WTC11 (cell line): ENCODE measurements at regions not wholly inside any gene's neighbourhood (a gene's known extent, or its start where the extent isn't known, plus 50 kb on each side); places are given as distances from the start of the nearest gene placed in this dataset.

Experiments
- ATAC-seq: fragments of 200-7000 bp; cut with Tn5 transposase; 2 replicates; pipeline ENCODE4 v1.10.0; 2021; ENCODE audit warnings: mild to moderate bottlenecking, moderate library complexity
- CTCF ChIA-PET: fragments of 300-600 bp; sonication (Branson Sonifier 250); formaldehyde crosslinking; loops from one replicate; lab custom pipeline; 2021; ENCODE audit warnings: antibody characterized with exemption; lab: Charles Lee
- POLR2A ChIA-PET: fragments of 350-600 bp; sonication (Branson Sonifier 250); formaldehyde crosslinking; loops from one replicate; lab custom pipeline; 2021; ENCODE audit warnings: antibody characterized with exemption; lab: Charles Lee
- DNase-seq: peaks from one replicate; pipeline ENCODE4 v3.0.0; 2021; ENCODE audit warnings: low spot score
- H3K27ac Mint-ChIP-seq: 2 replicates; pipeline ENCODE4 v1.8.0; 2021; ENCODE audit warnings: mixed read lengths
- H3K27me3 Mint-ChIP-seq: 2 replicates; pipeline ENCODE4 v1.8.0; 2021; ENCODE audit warnings: low read depth, mild to moderate bottlenecking, moderate library complexity, mixed read lengths
- H3K36me3 Mint-ChIP-seq: 2 replicates; pipeline ENCODE4 v1.8.0; 2021; ENCODE audit warnings: mixed read lengths
- H3K4me1 Mint-ChIP-seq: 2 replicates; pipeline ENCODE4 v1.8.0; 2022; ENCODE audit warnings: mixed read lengths
- H3K4me3 Mint-ChIP-seq: 2 replicates; pipeline ENCODE4 v1.8.0; 2021; ENCODE audit warnings: mild to moderate bottlenecking, moderate library complexity, mixed read lengths
- H3K9me3 Mint-ChIP-seq: 2 replicates; pipeline ENCODE4 v1.8.0; 2021; ENCODE audit warnings: mixed read lengths
- AR ChIP-seq: fragments of 250-450 bp; sonication (Bioruptor Pico); IDR thresholded peaks from 2 replicates; pipeline ENCODE4 v1.9.0; 2021; ENCODE audit warnings: mild to moderate bottlenecking
- ARID4B ChIP-seq: sonication (generic); formaldehyde crosslinking; IDR thresholded peaks from 2 replicates; pipeline ENCODE4 v1.8.0; 2023; ENCODE audit warnings: missing genetic modification reagents, mild to moderate bottlenecking, borderline replicate concordance
- E2F4 ChIP-seq: sonication (generic); formaldehyde crosslinking; IDR thresholded peaks from 2 replicates; pipeline ENCODE4 v1.8.1; 2022; ENCODE audit warnings: low read depth, mild to moderate bottlenecking, moderate library complexity, missing genetic modification reagents, borderline replicate concordance
- E2F5 ChIP-seq: sonication (generic); formaldehyde crosslinking; IDR thresholded peaks from 2 replicates; pipeline ENCODE4 v1.8.1; 2022; ENCODE audit warnings: mild to moderate bottlenecking, moderate library complexity, missing genetic modification reagents
- EMX1 ChIP-seq: fragments of 250-450 bp; sonication (Bioruptor Pico); IDR thresholded peaks from 2 replicates; pipeline ENCODE4 v1.8.0; 2021; ENCODE audit warnings: mild to moderate bottlenecking
- ETV6 ChIP-seq: sonication (generic); formaldehyde crosslinking; IDR thresholded peaks from 2 replicates; pipeline ENCODE4 v1.8.1; 2022; ENCODE audit warnings: mild to moderate bottlenecking, missing genetic modification reagents
- JUN ChIP-seq: sonication (generic); formaldehyde crosslinking; IDR thresholded peaks from 2 replicates; pipeline ENCODE4 v1.8.0; 2023; ENCODE audit warnings: mild to moderate bottlenecking, missing genetic modification reagents
- MAX ChIP-seq: sonication (generic); formaldehyde crosslinking; IDR thresholded peaks from 2 replicates; pipeline ENCODE4 v1.8.0; 2022; ENCODE audit warnings: mild to moderate bottlenecking, missing genetic modification reagents
- NFE2L1 ChIP-seq: sonication (generic); formaldehyde crosslinking; IDR thresholded peaks from 2 replicates; pipeline ENCODE4 v1.8.1; 2023; ENCODE audit warnings: missing genetic modification reagents
- NFYB ChIP-seq: sonication (generic); formaldehyde crosslinking; conservative IDR thresholded peaks from 2 replicates; pipeline ENCODE4 v1.8.0; 2022; ENCODE audit warnings: low read depth, missing genetic modification reagents
- PREB ChIP-seq: sonication (generic); formaldehyde crosslinking; IDR thresholded peaks from 2 replicates; pipeline ENCODE4 v1.8.1; 2022; ENCODE audit warnings: mild to moderate bottlenecking, missing genetic modification reagents, moderate library complexity, borderline replicate concordance
- USF1 ChIP-seq: sonication (generic); formaldehyde crosslinking; IDR thresholded peaks from 2 replicates; pipeline ENCODE4 v1.8.0; 2022; ENCODE audit warnings: mild to moderate bottlenecking, missing genetic modification reagents
- ZNF317 ChIP-seq: sonication (generic); formaldehyde crosslinking; IDR thresholded peaks from 2 replicates; pipeline ENCODE4 v1.8.1; 2023; ENCODE audit warnings: low read depth, mild to moderate bottlenecking, moderate library complexity, missing genetic modification reagents, borderline replicate concordance
- ZNF425 ChIP-seq: fragments of 250-450 bp; sonication (Bioruptor Pico); conservative IDR thresholded peaks from 2 replicates; pipeline ENCODE4 v1.9.0; 2021; ENCODE audit warnings: mild to moderate bottlenecking

GRCh38 chr11:80987171-80987570 is 1546.3 kb upstream of the TENM4 start:
- Mint-ChIP-seq H3K27me3 (no peaks in the 10 kb centered on the region; the same call in 1 of the 2 replicates), H3K4me3 (no peak overlapping the region), H3K27ac (no peak overlapping the region), H3K36me3 (0 out of 2 replicates have a peak, but pooled peaks cover 5% of the 10 kb centered on the region), H3K4me1 (peaks cover 55% of the 10 kb centered on the region), H3K9me3 (peaks cover 8% of the 10 kb centered on the region)
- DNase-seq, result no peak
- CTCF ChIA-PET, result interaction anchor here (0.7 kb wide), 1 partner anchor 12 kb away, joined by 3 read pairs; no protein-coding TSS in a partner anchor
- ATAC-seq, result no peak
- POLR2A ChIA-PET, result interaction anchor here (0.7 kb wide), 1 partner anchor 1758 kb away, joined by 7 read pairs; no protein-coding TSS in a partner anchor
- TF ChIP-seq ZNF317 (CRISPR knock-in tag) (no peak), E2F4 (no peak), MAX (CRISPR knock-in tag) (no peak), E2F5 (CRISPR knock-in tag) (no peak), ARID4B (CRISPR knock-in tag) (no peak), NFYB (CRISPR knock-in tag) (no peak), PREB (CRISPR knock-in tag) (no peak), USF1 (no peak), ETV6 (CRISPR knock-in tag) (no peak), AR (CRISPR knock-in tag) (no peak), ZNF425 (CRISPR knock-in tag) (no peak), JUN (no peak), NFE2L1 (no peak), EMX1 (CRISPR knock-in tag) (no peak)
